ENCODE measurements at regions not wholly inside any gene's neighbourhood (a gene's known extent, or its start where the extent isn't known, plus 50 kb on each side); places are given as distances from the start of the nearest gene placed in this dataset.

DNA sequence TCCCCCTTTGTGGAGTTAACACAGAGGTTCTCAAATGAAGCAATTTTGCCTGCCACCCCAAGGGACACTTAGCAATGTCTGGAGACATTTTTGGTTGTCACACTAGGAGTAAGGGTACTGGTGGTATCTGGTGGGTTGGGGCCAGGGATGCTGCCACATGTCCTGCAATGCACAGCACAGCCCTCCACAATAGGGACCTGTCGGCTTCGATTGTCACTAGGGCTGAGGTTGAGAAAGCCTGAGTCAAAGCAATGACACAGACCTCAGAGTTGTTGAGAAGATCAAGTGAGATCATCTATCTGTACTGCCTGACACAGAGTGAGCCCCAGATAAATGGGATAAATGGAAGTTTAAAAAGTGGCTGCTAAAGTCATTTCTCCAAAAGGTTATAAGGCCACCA lies 249.2 kb upstream of the KLF4 start (continued):
- no peak for TF ChIP-seq REST (IDR thresholded peaks at IDR 0.05; ENCODE audit: low read depth)
- TF ChIP-seq, protein P1, sequence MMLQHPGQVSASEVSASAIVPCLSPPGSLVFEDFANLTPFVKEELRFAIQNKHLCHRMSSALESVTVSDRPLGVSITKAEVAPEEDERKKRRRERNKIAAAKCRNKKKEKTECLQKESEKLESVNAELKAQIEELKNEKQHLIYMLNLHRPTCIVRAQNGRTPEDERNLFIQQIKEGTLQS (IDR thresholded peaks at IDR 0.05), result no peak
- TF ChIP-seq ELF1 (IDR thresholded peaks at IDR 0.05; ENCODE audit: borderline replicate concordance, low read depth), result no peak
- no peak for TF ChIP-seq SRF (IDR thresholded peaks at IDR 0.05; ENCODE audit: low read depth)
- no peak for TF ChIP-seq JUND (IDR thresholded peaks at IDR 0.05)
- no peak for TF ChIP-seq YY1 (IDR thresholded peaks at IDR 0.05; ENCODE audit: extremely low read depth, insufficient replicate concordance, low read depth, low read length)
- TF ChIP-seq CEBPB (IDR thresholded peaks at IDR 0.05; ENCODE audit: low read depth), result no peak
- no peak for TF ChIP-seq SP1 (IDR thresholded peaks at IDR 0.05; ENCODE audit: low read depth)
- no peak for TF ChIP-seq POLR2A (IDR thresholded peaks at IDR 0.05; ENCODE audit: borderline replicate concordance, extremely low read depth, insufficient read depth, insufficient read length)
- TF ChIP-seq EGR1 (IDR thresholded peaks at IDR 0.05; ENCODE audit: low read depth), result no peak
- no peak for TF ChIP-seq TCF7L2 (IDR thresholded peaks at IDR 0.05; ENCODE audit: borderline replicate concordance, extremely low read depth, insufficient read depth, insufficient read length)
- no peak for TF ChIP-seq RAD21 (IDR thresholded peaks at IDR 0.05; ENCODE audit: low read depth)
- TF ChIP-seq POLR2AphosphoS5 (IDR thresholded peaks at IDR 0.05; ENCODE audit: low read depth, low read length), result no peak

Measured in HCT116 (cell line).